ENCODE measurements at regions not wholly inside any gene's neighbourhood (a gene's known extent, or its start where the extent isn't known, plus 50 kb on each side); places are given as distances from the start of the nearest gene placed in this dataset.

DNA sequence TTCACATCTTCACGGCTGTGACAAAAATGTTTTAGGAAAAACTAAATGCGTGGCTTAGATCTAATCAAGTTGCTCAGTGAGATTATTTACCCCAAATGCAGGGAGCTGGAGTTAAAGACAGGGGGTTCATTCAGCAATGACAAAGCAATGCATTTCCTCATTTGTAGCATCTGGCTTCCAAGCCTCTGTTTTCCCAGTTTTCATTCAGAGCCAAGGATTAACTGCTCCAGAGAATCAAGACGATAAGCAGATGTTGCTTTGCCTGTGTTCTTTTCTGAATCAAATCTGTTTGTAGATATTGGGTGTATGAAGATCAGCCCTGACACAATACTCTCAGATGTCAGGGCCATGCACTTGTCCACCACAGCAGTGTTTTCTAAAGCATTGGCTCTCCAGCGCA is 147.4 kb upstream of the SIX2 start:
- intact Hi-C loops (cut with micrococcal nuclease), result no loop called here

GRCh38 chr2:45154606-45155155 is 145.4 kb upstream of the SIX2 start:
- no peaks in the 10 kb centered on the region for H3K4me1 ChIP-seq
- peaks cover 19% of the 10 kb centered on the region for H3K9me3 ChIP-seq (replicated peaks)
- DNase-seq, result no peak
- no peak overlapping the region for H3K27ac ChIP-seq (replicated peaks)
- TF ChIP-seq CTCF (IDR thresholded peaks at IDR 0.05; ENCODE audit: borderline replicate concordance), result no peak
- H3K4me3 ChIP-seq, result no peak overlapping the region
- H3K27me3 ChIP-seq (ENCODE audit: low read depth), result peaks cover 44% of the 10 kb centered on the region
- H3K36me3 ChIP-seq, result no peaks in the 10 kb centered on the region
- intact Hi-C loops (cut with micrococcal nuclease), result no loop called here

More for the DNA sequence above, 147.4 kb upstream of the SIX2 start:
- Histone ChIP-seq H3K9me3 (replicated peaks) (peaks cover under 1% of the 10 kb centered on the region), H3K27ac (replicated peaks) (no peak overlapping the region), H3K4me3 (no peak overlapping the region), H3K4me1 (no peaks in the 10 kb centered on the region), H3K27me3 (ENCODE audit: low read depth) (peaks cover 64% of the 10 kb centered on the region), H3K36me3 (no peaks in the 10 kb centered on the region)
- no peak for DNase-seq
- TF ChIP-seq CTCF (IDR thresholded peaks at IDR 0.05; ENCODE audit: borderline replicate concordance), result no peak

- no peak for DNase-seq
- TF ChIP-seq CTCF (IDR thresholded peaks at IDR 0.05; ENCODE audit: borderline replicate concordance), result no peak
- H3K27me3 ChIP-seq (ENCODE audit: low read depth), result peaks cover 39% of the 10 kb centered on the region
- intact Hi-C loops (cut with micrococcal nuclease), result no loop called here
- H3K9me3 ChIP-seq (replicated peaks), result peaks cover 23% of the 10 kb centered on the region
- H3K27ac ChIP-seq (replicated peaks), result no peak overlapping the region
- H3K36me3 ChIP-seq, result no peaks in the 10 kb centered on the region
- no peak overlapping the region for H3K4me3 ChIP-seq
- H3K4me1 ChIP-seq, result no peaks in the 10 kb centered on the region
Measured at GRCh38 chr2:45154144-45154543, 144.9 kb upstream of the SIX2 start.

GRCh38 chr2:45153121-45153520 is 143.9 kb upstream of the SIX2 start:
- peaks cover 34% of the 10 kb centered on the region for H3K9me3 ChIP-seq (replicated peaks)
- TF ChIP-seq CTCF (IDR thresholded peaks at IDR 0.05; ENCODE audit: borderline replicate concordance), result no peak
- DNase-seq, result no peak
- intact Hi-C loops (cut with micrococcal nuclease), result no loop called here
- no peaks in the 10 kb centered on the region for H3K36me3 ChIP-seq
- peaks cover 34% of the 10 kb centered on the region for H3K27me3 ChIP-seq (ENCODE audit: low read depth)
- no peaks in the 10 kb centered on the region for H3K4me1 ChIP-seq
- no peak overlapping the region for H3K27ac ChIP-seq (replicated peaks)
- no peak overlapping the region for H3K4me3 ChIP-seq

DNA sequence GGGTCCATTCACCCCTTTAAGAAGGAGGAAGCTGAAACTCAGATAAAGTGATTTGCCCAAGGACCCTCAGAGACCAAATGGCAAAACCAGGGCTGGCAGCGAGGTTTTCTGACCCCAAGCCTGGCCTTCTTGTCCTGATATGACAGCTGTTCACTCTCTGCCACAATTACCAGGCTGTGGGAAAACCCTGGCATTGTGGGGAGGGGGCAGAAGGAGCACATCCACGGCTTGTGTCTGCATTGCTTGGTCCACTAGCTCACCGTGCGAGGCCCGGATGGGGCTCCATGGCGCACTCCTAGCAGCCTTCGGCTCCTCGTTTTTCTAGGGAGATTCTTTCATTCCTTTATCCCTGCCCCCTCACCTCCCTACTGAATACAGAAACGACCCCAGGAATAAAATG is 143.4 kb upstream of the SIX2 start:
- H3K27me3 ChIP-seq (ENCODE audit: low read depth), result peaks cover 32% of the 10 kb centered on the region
- H3K4me1 ChIP-seq, result no peaks in the 10 kb centered on the region
- TF ChIP-seq CTCF (IDR thresholded peaks at IDR 0.05; ENCODE audit: borderline replicate concordance), result no peak
- no peak overlapping the region for H3K27ac ChIP-seq (replicated peaks)
- intact Hi-C loops (cut with micrococcal nuclease), result no loop called here
- H3K36me3 ChIP-seq, result no peaks in the 10 kb centered on the region
- H3K4me3 ChIP-seq, result no peak overlapping the region
- H3K9me3 ChIP-seq (replicated peaks), result peaks cover 38% of the 10 kb centered on the region
- DNase-seq, result no peak
